GM21447 (cell line): ENCODE measurements at regions not wholly inside any gene's neighbourhood (a gene's known extent, or its start where the extent isn't known, plus 50 kb on each side); places are given as distances from the start of the nearest gene placed in this dataset.
"Not testable (repeated sequence)": the region's sequence is repeated elsewhere in the genome, so short reads cannot be mapped to it uniquely, and the experiment has no call there.

Experiments used
- ATAC-seq: cut with Tn5 transposase; IDR thresholded peaks from one replicate; pipeline ENCODE4 v1.9.1; 2021; ENCODE audit not compliant: unreplicated experiment

DNA sequence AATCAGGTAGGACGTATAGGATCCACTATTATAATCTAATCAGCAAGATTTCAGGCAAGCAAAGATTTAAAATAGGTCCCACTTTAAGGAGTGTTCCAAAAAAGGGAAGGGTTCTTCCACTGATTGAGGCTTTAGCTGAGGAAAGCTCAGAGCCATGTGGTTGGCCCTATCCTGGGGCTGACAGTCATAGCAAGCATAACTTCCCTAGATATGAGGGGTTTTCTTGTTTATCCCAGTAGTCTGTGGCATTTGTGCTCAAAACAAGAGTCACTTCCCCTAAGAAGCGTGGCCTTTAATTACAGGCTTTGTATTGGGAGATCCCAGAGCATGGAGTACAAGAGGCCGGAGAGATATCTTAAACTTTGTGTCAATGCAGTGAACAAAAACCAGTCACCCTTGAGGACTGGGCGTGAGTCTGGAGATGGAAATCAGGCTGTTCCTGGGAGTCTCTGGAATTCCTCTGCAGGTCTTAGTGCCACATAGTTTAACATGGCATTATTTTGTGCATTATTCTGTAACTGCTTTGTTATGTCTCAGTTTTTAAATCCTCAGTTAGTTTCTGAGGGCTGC, 136.9 kb upstream of the FBXO11 start:
- ATAC-seq, result no peak

GRCh38 chr2:48043746-48044145, 137.4 kb upstream of the FBXO11 start:
- ATAC-seq, result no peak

- ATAC-seq, result no peak
Observed at GRCh38 chr2:48045613-48046012, 139.3 kb upstream of the FBXO11 start.

GRCh38 chr2:48048476-48049171, 142.3 kb upstream of the FBXO11 start:
- ATAC-seq, result no peak

DNA sequence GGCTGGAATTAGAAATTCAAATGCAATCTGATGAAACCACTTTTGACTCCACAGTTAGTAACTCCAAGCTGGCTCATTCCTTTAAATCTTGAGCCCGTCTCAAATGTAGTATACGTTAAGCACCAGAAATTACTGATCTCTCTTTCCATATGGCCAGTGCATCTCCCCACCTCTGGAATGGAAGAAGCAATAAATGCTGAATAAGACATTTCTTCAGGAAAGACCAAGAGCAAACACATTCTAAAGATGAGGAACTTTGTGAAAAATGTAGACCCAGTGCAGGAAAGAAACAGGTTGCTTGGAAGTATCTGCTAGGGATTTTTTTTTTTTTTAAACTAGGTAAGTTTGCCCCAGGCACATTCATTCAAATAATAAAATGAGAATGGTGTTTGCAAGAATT, 143.1 kb upstream of the FBXO11 start:
- ATAC-seq, result no peak

- no peak for ATAC-seq
Observed at GRCh38 chr2:48050711-48051110, 144.4 kb upstream of the FBXO11 start.

DNA sequence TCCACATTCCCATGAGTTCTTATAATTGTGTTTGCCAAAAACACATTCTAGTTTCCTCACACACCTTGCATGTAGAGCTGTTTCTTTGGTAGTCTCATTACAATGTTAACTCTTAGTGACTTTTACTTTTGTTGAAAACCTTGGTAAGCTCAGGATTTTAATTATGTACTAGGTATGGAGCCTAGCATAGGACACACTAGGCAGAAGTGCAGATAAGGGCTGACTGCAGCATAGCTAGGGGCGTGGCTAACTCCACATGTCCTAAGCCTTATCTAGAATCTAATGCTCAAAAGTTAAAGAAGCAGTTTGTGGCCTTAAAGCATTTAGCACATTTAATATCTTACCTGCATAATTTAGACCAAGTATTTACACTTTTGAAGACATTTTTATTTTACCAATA, 153.7 kb upstream of the FBXO11 start:
- ATAC-seq, result no peak

DNA sequence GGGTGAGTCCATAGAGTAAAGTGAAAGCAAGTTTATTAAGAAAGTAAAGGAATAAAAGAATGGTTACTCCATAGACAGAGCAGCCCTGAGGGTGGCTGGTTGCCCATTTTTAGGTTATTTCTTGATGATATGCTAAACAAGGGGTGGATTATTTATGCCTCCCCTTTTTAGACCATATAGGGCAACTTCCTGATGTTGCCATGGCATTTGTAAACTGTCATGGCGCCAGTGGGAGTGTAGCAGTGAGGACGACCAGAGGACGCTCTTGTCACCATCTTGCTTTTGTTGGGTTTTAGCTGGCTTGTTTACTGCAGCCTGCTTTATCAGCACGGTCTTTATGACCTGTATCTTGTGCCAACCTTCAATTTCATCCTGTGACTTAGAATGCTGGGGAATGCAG, 155.4 kb upstream of the FBXO11 start:
- not testable (repeated sequence) for ATAC-seq

DNA sequence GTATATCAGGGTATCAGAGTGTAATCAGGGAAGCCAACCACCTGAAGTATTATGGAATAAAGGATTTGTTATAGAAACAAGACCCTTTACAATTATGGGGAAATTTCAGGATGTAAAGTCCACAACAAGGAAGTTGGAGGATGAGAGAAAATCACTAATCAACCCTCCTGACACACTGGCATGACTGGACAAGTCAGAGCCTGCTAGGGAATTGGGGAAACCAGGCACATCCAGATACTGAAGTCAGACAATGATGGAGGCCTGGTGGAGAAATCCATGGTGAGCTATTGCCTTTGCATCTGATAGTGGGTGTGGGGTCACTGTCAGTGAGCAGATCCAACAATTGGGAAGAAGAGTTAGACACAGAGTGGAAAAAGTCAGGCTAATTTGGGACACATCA, 158.8 kb upstream of the FBXO11 start:
- ATAC-seq, result no peak

- no peak for ATAC-seq
Observed at GRCh38 chr2:48066000-48066399, 159.7 kb upstream of the FBXO11 start.

DNA sequence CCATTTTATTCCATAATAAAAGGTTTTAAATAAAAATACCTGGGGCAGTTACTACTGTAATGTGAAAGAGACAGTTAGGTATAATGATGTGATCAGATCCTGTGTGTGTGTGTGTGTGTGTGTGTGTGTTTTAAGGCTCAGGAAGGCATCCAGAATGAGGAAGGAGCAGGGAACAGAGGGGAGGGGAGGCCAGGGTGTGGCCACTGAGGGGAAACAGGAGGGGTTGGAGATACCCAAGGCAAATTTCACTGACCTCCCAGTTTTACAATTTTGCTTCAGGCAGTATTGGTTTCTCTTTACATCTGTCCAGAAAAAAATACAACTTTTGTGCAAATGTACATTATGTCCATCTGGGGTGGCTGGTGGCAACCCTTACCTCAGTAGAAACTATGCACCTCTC, 163.5 kb upstream of the FBXO11 start:
- no peak for ATAC-seq

GRCh38 chr2:48070415-48070814, 164.1 kb upstream of the FBXO11 start:
- no peak for ATAC-seq

DNA sequence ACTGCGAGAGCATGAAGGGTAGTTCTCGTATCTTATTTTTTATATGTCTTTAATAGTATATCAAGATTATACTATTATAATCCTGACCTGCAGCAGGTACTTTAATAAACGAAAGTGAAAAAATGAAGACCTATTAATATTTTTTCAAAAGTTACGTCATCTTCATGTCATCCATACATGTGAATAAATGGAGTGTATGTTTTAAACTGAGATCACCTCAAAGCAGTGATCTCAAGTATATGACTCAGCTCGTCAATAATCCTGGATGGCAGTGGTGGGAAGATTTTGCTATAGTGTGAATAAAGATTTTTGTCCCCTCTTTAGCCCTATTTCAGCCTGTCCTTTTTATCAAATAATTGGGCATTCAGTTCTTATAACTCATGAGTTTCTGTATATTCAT, 166.3 kb upstream of the FBXO11 start:
- no peak for ATAC-seq

DNA sequence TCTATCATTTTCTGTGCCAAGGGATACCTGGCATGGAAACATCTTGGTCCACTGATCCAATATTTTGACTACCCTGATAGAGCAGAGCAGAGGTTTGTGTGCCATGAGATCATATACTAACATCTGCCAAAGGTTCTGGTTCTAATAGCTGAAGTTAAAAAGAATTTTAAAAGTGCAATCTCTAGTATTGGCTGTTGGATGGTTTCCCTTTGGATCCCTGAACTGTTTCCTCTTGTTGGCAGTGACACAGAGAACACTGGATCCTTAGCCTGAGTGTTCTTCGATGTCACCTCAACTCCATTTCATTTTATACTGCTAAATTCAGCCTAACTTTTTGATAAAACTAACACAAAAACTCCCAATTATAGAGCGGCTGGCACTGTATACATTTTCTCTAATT, 169.3 kb upstream of the FBXO11 start:
- ATAC-seq, result no peak

GRCh38 chr2:48080534-48081316, 174.4 kb upstream of the FBXO11 start:
- ATAC-seq, result no peak

GRCh38 chr2:48081317-48081628, 175.0 kb upstream of the FBXO11 start:
- ATAC-seq, result no peak

DNA sequence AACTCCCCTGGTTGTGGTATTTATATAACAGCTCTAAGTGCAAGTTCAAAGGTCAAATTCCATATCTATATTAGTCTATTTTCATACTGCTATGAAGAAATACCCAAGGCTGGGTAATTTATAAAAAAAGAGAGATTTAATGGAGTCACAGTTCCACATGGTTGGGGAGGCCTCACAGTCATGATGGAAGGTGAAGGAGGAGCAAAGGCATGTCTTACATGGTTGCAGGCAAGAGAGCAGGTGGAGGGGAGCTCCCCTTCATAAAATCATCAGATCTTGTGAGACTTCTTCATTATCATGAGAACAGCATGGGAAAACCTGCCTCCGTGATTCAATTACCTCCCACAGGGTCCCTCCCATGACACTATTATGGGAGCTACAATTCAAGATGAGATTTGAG, 179.6 kb upstream of the FBXO11 start:
- ATAC-seq, result no peak

- no peak for ATAC-seq
Observed at GRCh38 chr2:48088994-48089393, 182.7 kb upstream of the FBXO11 start.

DNA sequence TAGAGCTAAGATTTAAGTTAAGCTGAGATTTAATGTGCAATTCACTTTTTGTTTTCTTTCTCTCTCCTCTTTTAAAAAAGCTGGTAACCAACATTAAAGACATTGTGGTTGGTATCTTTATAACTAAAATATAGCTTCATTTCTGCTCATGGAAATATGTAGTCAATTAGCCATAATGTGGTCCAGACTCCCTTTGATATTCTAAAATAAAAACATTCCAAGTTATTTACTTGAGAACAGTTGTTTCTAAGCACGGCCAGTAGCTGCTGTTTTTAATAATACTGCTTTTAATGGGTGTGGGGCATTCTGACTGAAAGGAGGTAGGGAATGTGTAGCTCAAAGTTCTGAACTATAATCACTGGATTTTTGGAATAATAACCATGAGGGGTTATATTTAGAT, 183.3 kb upstream of the FBXO11 start:
- ATAC-seq, result no peak

GRCh38 chr2:48092846-48093803, 186.8 kb upstream of the FBXO11 start:
- ATAC-seq, result no peak

DNA sequence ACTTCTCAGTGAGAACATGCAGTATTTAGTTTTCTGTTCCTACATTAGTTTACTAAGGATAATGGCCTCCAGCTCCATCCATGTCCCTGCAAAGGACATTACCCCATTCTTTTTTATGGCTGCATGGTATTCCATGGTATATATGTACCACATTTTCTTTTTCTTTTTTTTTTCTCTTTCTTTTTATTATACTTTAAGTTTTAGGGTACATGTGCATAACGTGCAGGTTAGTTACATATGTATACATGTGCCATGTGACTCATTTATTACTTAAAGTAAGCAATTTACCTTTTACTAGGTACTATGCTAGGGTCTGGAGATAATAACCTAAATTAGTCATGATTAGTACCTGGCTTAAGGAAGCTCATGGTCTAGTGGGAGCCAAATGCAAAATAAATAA, 190.5 kb upstream of the FBXO11 start:
- not testable (repeated sequence) for ATAC-seq
